ENCODE measurements at regions not wholly inside any gene's neighbourhood (a gene's known extent, or its start where the extent isn't known, plus 50 kb on each side); places are given as distances from the start of the nearest gene placed in this dataset.

DNA sequence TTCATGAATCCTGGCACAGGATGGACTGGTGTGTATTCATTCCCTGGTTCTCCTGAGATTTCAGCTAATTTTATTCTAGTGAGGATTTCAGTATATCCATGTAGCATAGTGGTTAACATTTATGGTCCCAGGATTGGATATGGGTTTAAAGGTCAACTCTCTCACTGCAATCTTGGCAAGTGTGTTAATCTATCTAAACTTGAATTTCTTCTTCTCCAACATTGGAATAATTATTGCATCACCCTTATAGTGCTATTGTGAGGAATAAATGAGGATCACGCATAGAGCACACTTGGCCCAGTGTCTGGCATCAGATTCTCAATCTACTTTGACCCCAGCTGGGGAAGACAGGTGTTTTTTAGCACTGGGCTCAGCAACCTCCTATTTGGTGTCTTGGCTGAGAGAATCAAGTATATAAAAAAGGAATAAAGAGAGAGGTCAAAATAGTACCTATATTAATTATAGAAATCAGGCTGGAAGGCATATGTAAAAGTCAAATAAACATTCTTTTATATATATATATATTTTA is 531.2 kb upstream of the ATP2B1 start:
- Histone ChIP-seq H3K27me3 (ENCODE audit: control insufficient read depth in 3 of 3, insufficient read depth in 3 of 3, low read length in 2 of 3) (no peaks in the 10 kb centered on the region), H3K36me3 (ENCODE audit: control insufficient read depth in 4 of 4, insufficient read depth in 4 of 4, low read length in 4 of 4) (no peaks in the 10 kb centered on the region), H3K9ac (ENCODE audit: insufficient read depth in 1 of 2, low read length in 2 of 2) (no peak overlapping the region), H3K4me1 (ENCODE audit: control insufficient read depth in 5 of 5, insufficient read depth in 5 of 5, low read length in 5 of 5) (peaks cover 0 to 15% (median 0%) of the 10 kb centered on the region in 5 donors), H3K4me3 (no peak overlapping the region), H3K27ac (ENCODE audit: low read depth in 1 of 2, low read length in 1 of 2) (no peak overlapping the region), H3K9me3 (ENCODE audit: control insufficient read depth in 4 of 4, insufficient read depth in 3 of 4, low read length in 3 of 4) (no peaks in the 10 kb centered on the region)
- TF ChIP-seq, protein P1, sequence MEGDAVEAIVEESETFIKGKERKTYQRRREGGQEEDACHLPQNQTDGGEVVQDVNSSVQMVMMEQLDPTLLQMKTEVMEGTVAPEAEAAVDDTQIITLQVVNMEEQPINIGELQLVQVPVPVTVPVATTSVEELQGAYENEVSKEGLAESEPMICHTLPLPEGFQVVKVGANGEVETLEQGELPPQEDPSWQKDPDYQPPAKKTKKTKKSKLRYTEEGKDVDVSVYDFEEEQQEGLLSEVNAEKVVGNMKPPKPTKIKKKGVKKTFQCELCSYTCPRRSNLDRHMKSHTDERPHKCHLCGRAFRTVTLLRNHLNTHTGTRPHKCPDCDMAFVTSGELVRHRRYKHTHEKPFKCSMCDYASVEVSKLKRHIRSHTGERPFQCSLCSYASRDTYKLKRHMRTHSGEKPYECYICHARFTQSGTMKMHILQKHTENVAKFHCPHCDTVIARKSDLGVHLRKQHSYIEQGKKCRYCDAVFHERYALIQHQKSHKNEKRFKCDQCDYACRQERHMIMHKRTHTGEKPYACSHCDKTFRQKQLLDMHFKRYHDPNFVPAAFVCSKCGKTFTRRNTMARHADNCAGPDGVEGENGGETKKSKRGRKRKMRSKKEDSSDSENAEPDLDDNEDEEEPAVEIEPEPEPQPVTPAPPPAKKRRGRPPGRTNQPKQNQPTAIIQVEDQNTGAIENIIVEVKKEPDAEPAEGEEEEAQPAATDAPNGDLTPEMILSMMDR (IDR thresholded peaks at IDR 0.05; ENCODE audit: control extremely low read depth, extremely low read depth) = no peak
- no peak for ATAC-seq (ENCODE audit: insufficient read depth, low FRiP score)
- WGBS, 2 donors = 94 to 98% methylated on average over 1 of the region's 1 CpG
- DNase-seq = no peak

DNA sequence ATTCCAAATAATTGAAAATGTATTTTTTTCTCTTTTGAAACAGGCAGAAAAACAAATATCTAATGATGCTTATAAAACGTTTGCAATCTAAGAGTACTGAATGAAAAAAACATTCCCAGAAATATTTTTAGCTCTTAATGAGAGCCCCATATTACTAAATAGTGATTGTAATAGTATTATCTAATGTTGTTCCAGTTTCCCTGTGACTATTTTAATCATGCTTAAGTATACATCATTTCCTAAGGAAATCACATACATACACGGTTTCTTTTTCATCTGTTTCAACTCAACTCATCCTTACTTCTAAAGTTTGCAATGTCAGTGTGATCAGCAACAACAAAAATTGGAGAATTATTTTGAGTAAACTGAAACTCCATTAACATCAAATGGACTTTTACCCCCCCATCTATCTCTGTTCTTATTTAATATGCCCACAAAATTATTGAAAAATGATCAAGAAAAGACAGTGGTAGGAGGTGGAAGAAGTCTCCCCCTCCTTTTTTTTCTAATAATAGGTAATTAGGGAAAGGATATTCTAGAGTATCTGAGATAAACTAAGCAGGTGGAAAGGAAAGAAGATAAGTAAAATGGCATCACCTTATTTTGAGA is 530.1 kb upstream of the ATP2B1 start:
- Histone ChIP-seq H3K27ac (ENCODE audit: low read depth in 1 of 2, low read length in 1 of 2) (no peak overlapping the region), H3K36me3 (ENCODE audit: control insufficient read depth in 4 of 4, insufficient read depth in 4 of 4, low read length in 4 of 4) (no peaks in the 10 kb centered on the region), H3K9ac (ENCODE audit: insufficient read depth in 1 of 2, low read length in 2 of 2) (no peak overlapping the region), H3K4me1 (ENCODE audit: control insufficient read depth in 5 of 5, insufficient read depth in 5 of 5, low read length in 5 of 5) (peaks cover 0 to 10% (median 0%) of the 10 kb centered on the region in 5 donors), H3K27me3 (ENCODE audit: control insufficient read depth in 3 of 3, insufficient read depth in 3 of 3, low read length in 2 of 3) (no peaks in the 10 kb centered on the region), H3K4me3 (no peak overlapping the region), H3K9me3 (ENCODE audit: control insufficient read depth in 4 of 4, insufficient read depth in 3 of 4, low read length in 3 of 4) (no peaks in the 10 kb centered on the region)
- 32 to 47% methylated on average over 2 of the region's 2 CpGs for WGBS, 2 donors
- no peak for ATAC-seq (ENCODE audit: insufficient read depth, low FRiP score)
- DNase-seq = no peak
- TF ChIP-seq, protein P1 (IDR thresholded peaks at IDR 0.05; ENCODE audit: control extremely low read depth, extremely low read depth) = no peak

DNA sequence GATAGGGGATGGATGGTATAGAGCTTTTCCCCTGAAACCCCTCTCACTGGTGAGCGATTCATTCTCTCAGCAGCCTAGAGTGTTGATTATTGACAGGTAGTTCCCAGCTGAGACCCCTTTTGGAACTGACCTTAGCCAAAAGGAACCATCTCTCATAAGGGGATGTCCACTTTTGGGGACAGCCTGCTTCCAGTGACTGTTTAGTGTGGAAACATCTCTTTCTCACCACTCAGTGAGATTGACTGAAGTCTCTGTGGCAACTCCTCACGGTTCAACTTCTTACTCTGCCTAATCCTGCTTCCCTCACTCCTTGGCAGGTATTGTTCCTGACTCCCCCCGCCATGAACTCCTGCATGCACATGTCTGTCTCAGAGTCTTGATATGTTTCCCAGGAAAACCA is 529.2 kb upstream of the ATP2B1 start:
- ATAC-seq (ENCODE audit: insufficient read depth, low FRiP score) (no peak), DNase-seq (no peak)
- 87 to 91% methylated on average over 3 of the region's 3 CpGs for WGBS, 2 donors
- no peak overlapping the region for H3K9ac ChIP-seq (ENCODE audit: insufficient read depth in 1 of 2, low read length in 2 of 2)
- TF ChIP-seq, protein P1 (IDR thresholded peaks at IDR 0.05; ENCODE audit: control extremely low read depth, extremely low read depth) = no peak
- no peak overlapping the region for H3K27ac ChIP-seq (ENCODE audit: low read depth in 1 of 2, low read length in 1 of 2)
- no peaks in the 10 kb centered on the region for H3K36me3 ChIP-seq (ENCODE audit: control insufficient read depth in 4 of 4, insufficient read depth in 4 of 4, low read length in 4 of 4)
- H3K27me3 ChIP-seq (ENCODE audit: control insufficient read depth in 3 of 3, insufficient read depth in 3 of 3, low read length in 2 of 3) = no peaks in the 10 kb centered on the region
- H3K4me3 ChIP-seq = no peak overlapping the region
- no peaks in the 10 kb centered on the region for H3K9me3 ChIP-seq (ENCODE audit: control insufficient read depth in 4 of 4, insufficient read depth in 3 of 4, low read length in 3 of 4)
- H3K4me1 ChIP-seq (ENCODE audit: control insufficient read depth in 5 of 5, insufficient read depth in 5 of 5, low read length in 5 of 5) = peaks cover 0 to 1% (median 0%) of the 10 kb centered on the region in 5 donors

DNA sequence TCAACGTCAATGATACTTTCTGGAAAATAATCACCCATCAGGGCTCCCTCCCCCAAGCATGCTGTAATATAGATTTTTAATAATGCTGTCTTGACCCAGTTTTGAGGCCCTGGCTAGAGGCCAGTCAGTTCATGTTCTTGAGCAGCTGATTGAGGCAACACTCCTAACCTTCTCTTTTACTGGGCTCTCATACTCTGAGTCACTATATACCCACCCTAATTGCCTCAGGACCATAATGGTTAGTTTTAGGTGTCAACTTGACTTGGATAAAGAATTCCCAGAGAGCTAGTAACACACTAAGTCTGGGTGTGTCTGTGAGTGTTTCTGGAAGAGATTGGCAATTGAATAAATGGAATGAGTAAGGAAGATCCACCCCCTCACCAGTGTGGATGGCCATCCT is 527.0 kb upstream of the ATP2B1 start:
- no peaks in the 10 kb centered on the region for H3K9me3 ChIP-seq (ENCODE audit: control insufficient read depth in 4 of 4, insufficient read depth in 3 of 4, low read length in 3 of 4)
- no peak for ATAC-seq (ENCODE audit: insufficient read depth, low FRiP score)
- no peak overlapping the region for H3K4me3 ChIP-seq
- H3K36me3 ChIP-seq (ENCODE audit: control insufficient read depth in 4 of 4, insufficient read depth in 4 of 4, low read length in 4 of 4) = no peaks in the 10 kb centered on the region
- H3K27ac ChIP-seq (ENCODE audit: low read depth in 1 of 2, low read length in 1 of 2) = no peak overlapping the region
- peak in 1 of 3 donors; percentile 34 for DNase-seq
- no peaks in the 10 kb centered on the region for H3K4me1 ChIP-seq (ENCODE audit: control insufficient read depth in 5 of 5, insufficient read depth in 5 of 5, low read length in 5 of 5)
- no peaks in the 10 kb centered on the region for H3K27me3 ChIP-seq (ENCODE audit: control insufficient read depth in 3 of 3, insufficient read depth in 3 of 3, low read length in 2 of 3)
- no peak overlapping the region for H3K9ac ChIP-seq (ENCODE audit: insufficient read depth in 1 of 2, low read length in 2 of 2)
- WGBS, 2 donors = 78 to 94% methylated on average over 1 of the region's 1 CpG
- TF ChIP-seq, protein P1 (IDR thresholded peaks at IDR 0.05; ENCODE audit: control extremely low read depth, extremely low read depth) = no peak

Data from lung (tissue), 11 donors.